Panc1 (cell line): ENCODE measurements at regions not wholly inside any gene's neighbourhood (a gene's known extent, or its start where the extent isn't known, plus 50 kb on each side); places are given as distances from the start of the nearest gene placed in this dataset.

Source experiments
- CTCF ChIP-seq: fragments of 450-650 bp; IDR thresholded peaks from 2 replicates; pipeline ENCODE4 v1.5.1; 2017; ENCODE audit warnings: mild to moderate bottlenecking
- REST ChIP-seq, 2 experiments: IDR thresholded peaks; 2 replicates each; pipeline ENCODE4 v1.6.1; 2011 to 2012; ENCODE audit warnings: low read depth in 2 of 2, control low read depth in 1 of 2, low read length in 1 of 2, mild to moderate bottlenecking in 1 of 2, moderate library complexity in 1 of 2; ENCODE audit not compliant: insufficient read depth in 1 of 2
- SIN3A ChIP-seq: IDR thresholded peaks from 2 replicates; pipeline ENCODE4 v1.6.1; 2012; ENCODE audit warnings: low read depth, mild to moderate bottlenecking, low read length, moderate library complexity, borderline replicate concordance; ENCODE audit not compliant: insufficient read depth

DNA sequence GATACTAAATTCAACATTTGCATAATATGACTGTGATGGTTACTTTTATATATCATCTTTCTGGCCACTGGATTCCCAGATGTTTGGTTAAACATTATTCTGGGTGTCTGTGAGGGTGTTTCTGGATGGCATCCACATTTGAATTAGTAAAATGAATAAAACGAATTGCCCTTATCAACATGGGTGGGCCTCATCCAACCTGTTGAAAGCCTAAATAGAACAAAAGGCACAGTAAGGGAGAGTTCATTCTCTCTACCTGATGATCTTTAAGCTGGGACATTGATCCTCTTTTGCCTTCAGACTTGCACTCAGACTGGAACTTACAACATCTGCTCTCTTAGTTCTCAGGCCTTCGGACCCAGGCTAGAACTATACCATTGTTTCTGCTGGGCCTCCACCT, 57.6 kb downstream of the CD24 start:
- TF ChIP-seq CTCF: no peak
- no peak for TF ChIP-seq REST (IDR thresholded peaks at IDR 0.05; ENCODE audit: insufficient read depth in 1 of 2, low read depth in 2 of 2, low read length in 1 of 2)
- no peak for TF ChIP-seq SIN3A
